Activated B cell treated with CpG ODN at 0.5 μM for 24 hours (primary cell): ENCODE measurements at regions not wholly inside any gene's neighbourhood (a gene's known extent, or its start where the extent isn't known, plus 50 kb on each side); places are given as distances from the start of the nearest gene placed in this dataset.
"Not testable (repeated sequence)": the region's sequence is repeated elsewhere in the genome, so short reads cannot be mapped to it uniquely, and the experiment has no call there.

ENCODE experiments used
- ATAC-seq: fragments of 200-7000 bp; cut with Tn5 transposase; one replicate; pipeline ENCODE4 v1.10.0; 2021; ENCODE audit warnings: low read depth, mild to moderate bottlenecking, moderate library complexity
- CTCF ChIA-PET: fragments of 350-600 bp; sonication (Branson Sonifier 250); formaldehyde crosslinking; loops from one replicate; lab custom pipeline; 2021; ENCODE audit warnings: antibody characterized with exemption; lab: Charles Lee
- POLR2A ChIA-PET: fragments of 350-600 bp; sonication (Branson Sonifier 250); formaldehyde crosslinking; loops from one replicate; lab custom pipeline; 2021; ENCODE audit warnings: antibody characterized with exemption; lab: Charles Lee
- DNase-seq: peaks from one replicate; pipeline ENCODE4 v3.0.0; 2022
- H3K27ac Mint-ChIP-seq: one replicate; pipeline ENCODE4 v1.8.0; 2020; ENCODE audit warnings: mixed read lengths
- H3K27me3 Mint-ChIP-seq: one replicate; pipeline ENCODE4 v1.8.0; 2021; ENCODE audit warnings: mixed read lengths
- H3K36me3 Mint-ChIP-seq: one replicate; pipeline ENCODE4 v1.8.0; 2021; ENCODE audit warnings: low read depth, mixed read lengths
- H3K4me1 Mint-ChIP-seq: one replicate; pipeline ENCODE4 v1.8.0; 2021; ENCODE audit warnings: mixed read lengths
- H3K4me3 Mint-ChIP-seq: one replicate; pipeline ENCODE4 v1.8.0; 2020; ENCODE audit warnings: mild to moderate bottlenecking, mixed read lengths
- H3K9me3 Mint-ChIP-seq: one replicate; pipeline ENCODE4 v1.8.0; 2020; ENCODE audit warnings: mixed read lengths
- CTCF ChIP-seq: fragments of 200-600 bp; IDR thresholded peaks from one replicate; pipeline ENCODE4 v1.8.0; 2022; ENCODE audit warnings: antibody characterized with exemption, mild to moderate bottlenecking
- intact Hi-C: fragments of 100-400 bp; cut with micrococcal nuclease; formaldehyde crosslinking; loops from one replicate; pipeline ENCODE4 v1.15.1; 2024

GRCh38 chr13:44833139-44833538 is 156.1 kb downstream of the NUFIP1 start:
- Mint-ChIP-seq H3K36me3 (no peaks in the 10 kb centered on the region), H3K27ac (no peak overlapping the region), H3K9me3 (no peaks in the 10 kb centered on the region), H3K27me3 (peaks cover 3% of the 10 kb centered on the region), H3K4me1 (no peaks in the 10 kb centered on the region), H3K4me3 (no peak overlapping the region)
- POLR2A ChIA-PET: no interaction called here
- DNase-seq (no peak), ATAC-seq (no peak)
- TF ChIP-seq CTCF: no peak
- CTCF ChIA-PET: no interaction called here
- intact Hi-C loops: no loop called here

DNA sequence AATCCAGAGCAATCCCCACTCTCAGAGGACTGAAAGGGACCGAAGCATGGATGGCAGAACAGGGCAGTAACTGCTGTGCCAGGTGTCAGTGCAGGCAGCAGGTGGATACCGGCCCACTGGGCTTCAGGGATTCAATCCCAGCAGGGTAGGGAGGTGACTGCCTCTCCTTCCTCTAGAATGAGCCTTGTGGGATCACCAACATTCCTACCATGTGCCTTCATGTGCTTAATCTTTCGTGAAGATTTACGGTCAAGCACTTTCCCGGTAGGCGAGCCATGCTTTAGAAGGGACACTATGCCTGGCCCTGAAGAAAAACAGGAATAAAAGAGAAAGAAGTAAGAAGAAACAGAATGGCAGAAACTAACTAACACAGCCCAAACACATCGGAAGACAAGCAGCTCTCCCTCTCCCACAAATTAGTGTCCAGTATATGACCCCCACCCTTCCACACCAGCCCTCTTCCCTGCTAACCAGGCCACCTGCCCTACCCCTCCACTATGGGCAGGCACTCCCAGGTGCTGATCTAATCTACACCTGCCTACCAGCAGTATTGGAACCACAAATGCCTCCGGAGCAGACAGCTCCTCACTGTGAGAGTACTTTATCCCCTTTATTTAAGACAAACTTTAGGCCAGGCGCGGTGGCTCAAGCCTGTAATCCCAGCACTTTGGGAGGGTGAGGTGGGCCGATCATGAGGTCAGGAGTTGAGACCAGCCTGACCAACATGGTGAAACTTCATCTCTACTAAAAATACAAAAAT is 162.5 kb downstream of the NUFIP1 start:
- intact Hi-C loops: no loop called here

GRCh38 chr13:44825953-44826352 is 163.3 kb downstream of the NUFIP1 start:
- Mint-ChIP-seq H3K27me3 (no peaks in the 10 kb centered on the region), H3K4me1 (no peaks in the 10 kb centered on the region), H3K36me3 (no peaks in the 10 kb centered on the region), H3K27ac (no peak overlapping the region), H3K9me3 (no peaks in the 10 kb centered on the region), H3K4me3 (no peak overlapping the region)
- no peak for TF ChIP-seq CTCF
- no peak for ATAC-seq
- POLR2A ChIA-PET: no interaction called here
- intact Hi-C loops: no loop called here
- DNase-seq: no peak
- CTCF ChIA-PET: no interaction called here

More for the DNA sequence above, 162.5 kb downstream of the NUFIP1 start:
- POLR2A ChIA-PET: no interaction called here
- no peak for TF ChIP-seq CTCF
- Mint-ChIP-seq H3K4me3 (no peak overlapping the region), H3K27ac (no peak overlapping the region), H3K27me3 (peaks cover 3% of the 10 kb centered on the region), H3K9me3 (no peaks in the 10 kb centered on the region), H3K4me1 (no peaks in the 10 kb centered on the region), H3K36me3 (no peaks in the 10 kb centered on the region)
- CTCF ChIA-PET: no interaction called here
- DNase-seq (no peak), ATAC-seq (no peak)

- CTCF ChIA-PET, DNase-seq, intact Hi-C loops, H3K36me3 Mint-ChIP-seq, H3K4me3 Mint-ChIP-seq, H3K4me1 Mint-ChIP-seq, H3K9me3 Mint-ChIP-seq, ATAC-seq, H3K27me3 Mint-ChIP-seq, POLR2A ChIA-PET, H3K27ac Mint-ChIP-seq: not testable (repeated sequence)
Observed at GRCh38 chr13:44823555-44823954, 165.7 kb downstream of the NUFIP1 start.

- intact Hi-C loops: no loop called here
- DNase-seq: no peak
- Mint-ChIP-seq H3K4me3 (no peak overlapping the region), H3K36me3 (no peaks in the 10 kb centered on the region), H3K27ac (no peak overlapping the region), H3K9me3 (no peaks in the 10 kb centered on the region), H3K27me3 (no peaks in the 10 kb centered on the region), H3K4me1 (no peaks in the 10 kb centered on the region)
- ChIA-PET POLR2A (no interaction called here), CTCF (no interaction called here)
- no peak for ATAC-seq
- TF ChIP-seq CTCF: no peak
Observed at GRCh38 chr13:44822291-44822690, 167.0 kb downstream of the NUFIP1 start.

DNA sequence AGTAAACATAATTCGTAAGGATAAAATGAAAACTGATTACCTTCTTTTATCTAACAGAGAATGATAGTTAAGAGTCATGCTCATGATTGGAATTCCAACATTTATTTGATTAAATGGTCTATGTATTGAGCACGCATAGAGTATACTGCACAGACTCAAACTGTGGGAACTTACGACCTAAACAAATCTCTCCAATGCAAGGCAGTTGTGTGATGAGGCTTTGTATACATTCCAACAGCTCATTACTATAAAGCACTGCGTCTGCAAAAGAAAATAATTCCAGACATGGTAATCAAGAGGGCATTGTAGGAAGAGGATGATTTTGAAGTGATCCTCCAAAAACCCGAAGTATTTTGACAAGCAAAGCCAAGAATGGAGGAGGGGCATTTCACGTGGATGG is 169.5 kb downstream of the NUFIP1 start:
- H3K36me3 Mint-ChIP-seq: no peaks in the 10 kb centered on the region
- ATAC-seq: no peak
- no peak overlapping the region for H3K27ac Mint-ChIP-seq
- H3K4me3 Mint-ChIP-seq: no peak overlapping the region
- DNase-seq: no peak
- TF ChIP-seq CTCF: no peak
- H3K4me1 Mint-ChIP-seq: no peaks in the 10 kb centered on the region
- no peaks in the 10 kb centered on the region for H3K9me3 Mint-ChIP-seq
- ChIA-PET CTCF (no interaction called here), POLR2A (no interaction called here)
- H3K27me3 Mint-ChIP-seq: peaks cover 2% of the 10 kb centered on the region
- intact Hi-C loops: no loop called here
